ENCODE measurements at regions not wholly inside any gene's neighbourhood (a gene's known extent, or its start where the extent isn't known, plus 50 kb on each side); places are given as distances from the start of the nearest gene placed in this dataset.

GRCh38 chr14:101209594-101209993 lies 306.1 kb upstream of the RTL1 start:
- ATAC-seq (no peak), DNase-seq (ENCODE audit: low read depth, low spot score) (no peak)
- Histone ChIP-seq H3K4me1 (ENCODE audit: control insufficient read depth, insufficient read depth, low read length) (no peaks in the 10 kb centered on the region), H3K9me3 (ENCODE audit: control insufficient read depth, insufficient read depth, low read depth, low read length) (peaks cover 10% of the 10 kb centered on the region; the same call in 1 of the 2 replicates), H3K27ac (ENCODE audit: low read length) (no peak overlapping the region), H3K27me3 (ENCODE audit: control insufficient read depth, insufficient read depth, low read length) (no peaks in the 10 kb centered on the region), H3K36me3 (ENCODE audit: control insufficient read depth, insufficient read depth, low read length) (no peaks in the 10 kb centered on the region), H3K4me3 (ENCODE audit: low read depth in 2 of 2, low read length in 2 of 2) (no peak overlapping the region)
- ChIA-PET POLR2A (no interaction called here), CTCF (no interaction called here)
- in situ Hi-C loops (cut with HindIII; ENCODE audit: low pct_unique_long_range_greater_than_20kb, low sequenced_read_pairs) (no loop called here), intact Hi-C loops (cut with micrococcal nuclease; ENCODE audit: unreplicated experiment) (no loop called here)
- no peak for TF ChIP-seq SIN3A (IDR thresholded peaks at IDR 0.05; ENCODE audit: borderline replicate concordance, insufficient read depth, low read depth, low read length)
- no peak for TF ChIP-seq POLR2AphosphoS5 (IDR thresholded peaks at IDR 0.05; ENCODE audit: low read depth, low read length)
- TF ChIP-seq, protein P1, sequence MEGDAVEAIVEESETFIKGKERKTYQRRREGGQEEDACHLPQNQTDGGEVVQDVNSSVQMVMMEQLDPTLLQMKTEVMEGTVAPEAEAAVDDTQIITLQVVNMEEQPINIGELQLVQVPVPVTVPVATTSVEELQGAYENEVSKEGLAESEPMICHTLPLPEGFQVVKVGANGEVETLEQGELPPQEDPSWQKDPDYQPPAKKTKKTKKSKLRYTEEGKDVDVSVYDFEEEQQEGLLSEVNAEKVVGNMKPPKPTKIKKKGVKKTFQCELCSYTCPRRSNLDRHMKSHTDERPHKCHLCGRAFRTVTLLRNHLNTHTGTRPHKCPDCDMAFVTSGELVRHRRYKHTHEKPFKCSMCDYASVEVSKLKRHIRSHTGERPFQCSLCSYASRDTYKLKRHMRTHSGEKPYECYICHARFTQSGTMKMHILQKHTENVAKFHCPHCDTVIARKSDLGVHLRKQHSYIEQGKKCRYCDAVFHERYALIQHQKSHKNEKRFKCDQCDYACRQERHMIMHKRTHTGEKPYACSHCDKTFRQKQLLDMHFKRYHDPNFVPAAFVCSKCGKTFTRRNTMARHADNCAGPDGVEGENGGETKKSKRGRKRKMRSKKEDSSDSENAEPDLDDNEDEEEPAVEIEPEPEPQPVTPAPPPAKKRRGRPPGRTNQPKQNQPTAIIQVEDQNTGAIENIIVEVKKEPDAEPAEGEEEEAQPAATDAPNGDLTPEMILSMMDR (IDR thresholded peaks at IDR 0.05): no peak
- TF ChIP-seq REST (IDR thresholded peaks at IDR 0.05; ENCODE audit: insufficient read depth in 1 of 2, low read depth in 2 of 2, low read length in 1 of 2): no peak
- TF ChIP-seq TCF7L2 (IDR thresholded peaks at IDR 0.05; ENCODE audit: low read depth, low read length): no peak
- no TSS peak for BruUV-seq (replicated peaks)

GRCh38 chr14:101215266-101215665 lies 311.7 kb upstream of the RTL1 start:
- Histone ChIP-seq H3K36me3 (ENCODE audit: control insufficient read depth, insufficient read depth, low read length) (no peaks in the 10 kb centered on the region), H3K27me3 (ENCODE audit: control insufficient read depth, insufficient read depth, low read length) (no peaks in the 10 kb centered on the region), H3K9me3 (ENCODE audit: control insufficient read depth, insufficient read depth, low read depth, low read length) (no peaks in the 10 kb centered on the region; the same call in 1 of the 2 replicates), H3K27ac (ENCODE audit: low read length) (no peak overlapping the region), H3K4me3 (ENCODE audit: low read depth in 2 of 2, low read length in 2 of 2) (no peak overlapping the region), H3K4me1 (ENCODE audit: control insufficient read depth, insufficient read depth, low read length) (no peaks in the 10 kb centered on the region)
- ChIA-PET POLR2A (no interaction called here), CTCF (no interaction called here)
- in situ Hi-C loops (cut with HindIII; ENCODE audit: low pct_unique_long_range_greater_than_20kb, low sequenced_read_pairs) (no loop called here), intact Hi-C loops (cut with micrococcal nuclease; ENCODE audit: unreplicated experiment) (no loop called here)
- TF ChIP-seq SIN3A (IDR thresholded peaks at IDR 0.05; ENCODE audit: borderline replicate concordance, insufficient read depth, low read depth, low read length) (no peak), REST (IDR thresholded peaks at IDR 0.05; ENCODE audit: insufficient read depth in 1 of 2, low read depth in 2 of 2, low read length in 1 of 2) (no peak), TCF7L2 (IDR thresholded peaks at IDR 0.05; ENCODE audit: low read depth, low read length) (no peak), POLR2AphosphoS5 (IDR thresholded peaks at IDR 0.05; ENCODE audit: low read depth, low read length) (no peak)
- TF ChIP-seq, protein P1 (IDR thresholded peaks at IDR 0.05): no peak
- no TSS peak for BruUV-seq (replicated peaks)
- no peak for DNase-seq (ENCODE audit: low read depth, low spot score)
- no peak for ATAC-seq

Measured in Panc1 (cell line).